Neural cell (in vitro differentiated cells): ENCODE measurements at regions not wholly inside any gene's neighbourhood (a gene's known extent, or its start where the extent isn't known, plus 50 kb on each side); places are given as distances from the start of the nearest gene placed in this dataset.

Experiments used
- H2AFZ ChIP-seq: fragments of 200-600, 300-800 bp; sonication (generic), shearing (Covaris generic); 2 replicates; pipeline ENCODE4 v1.6.0; 2014; ENCODE audit warnings: low read depth, mild to moderate bottlenecking, antibody characterized with exemption, low read length, moderate library complexity
- H3F3A ChIP-seq: fragments of 200-600 bp; shearing (Covaris generic); 2 replicates; pipeline ENCODE4 v1.6.1; 2016; ENCODE audit warnings: mild to moderate bottlenecking, moderate library complexity, mixed read lengths, antibody characterized with exemption, low read length; ENCODE audit not compliant: insufficient read depth, poor library complexity, severe bottlenecking
- H3K27ac ChIP-seq: fragments of 200-600, 300-800 bp; sonication (generic), shearing (Covaris generic); 2 replicates; pipeline ENCODE4 v1.5.1; 2014; ENCODE audit warnings: mild to moderate bottlenecking, low read length, moderate library complexity
- H3K27me3 ChIP-seq: fragments of 300-800, 200-600 bp; sonication (generic), shearing (Covaris generic); 2 replicates; pipeline ENCODE4 v1.6.0; 2014; ENCODE audit warnings: mild to moderate bottlenecking, low read depth, low read length, moderate library complexity; ENCODE audit not compliant: insufficient read depth
- H3K36me3 ChIP-seq: fragments of 300-800, 200-600 bp; sonication (generic), shearing (Covaris generic); 2 replicates; pipeline ENCODE4 v1.5.1; 2014; ENCODE audit warnings: mild to moderate bottlenecking, antibody characterized with exemption, low read length, moderate library complexity; ENCODE audit not compliant: insufficient read depth
- H3K4me2 ChIP-seq: fragments of 300-800, 200-600 bp; sonication (generic), shearing (Covaris generic); 2 replicates; pipeline ENCODE4 v1.6.0; 2014; ENCODE audit warnings: mild to moderate bottlenecking, low read length
- H3K4me3 ChIP-seq: fragments of 300-800, 200-600 bp; sonication (generic), shearing (Covaris generic); 2 replicates; pipeline ENCODE4 v1.5.1; 2014; ENCODE audit warnings: mild to moderate bottlenecking, low read length, moderate library complexity
- H3K79me2 ChIP-seq: fragments of 200-600 bp; shearing (Covaris generic); replicated peaks from 2 replicates; pipeline ENCODE4 v1.6.0; 2014; ENCODE audit warnings: mild to moderate bottlenecking, low read length, moderate library complexity; ENCODE audit not compliant: insufficient read depth
- H3K9ac ChIP-seq: fragments of 300-800, 200-600 bp; sonication (generic), shearing (Covaris generic); 2 replicates; pipeline ENCODE4 v1.6.1; 2016; ENCODE audit warnings: mild to moderate bottlenecking, low read length, mixed read lengths
- H3K9me2 ChIP-seq: fragments of 200-600 bp; shearing (Covaris generic); 2 replicates; pipeline ENCODE4 v1.6.1; 2016; ENCODE audit warnings: mild to moderate bottlenecking, low read length, mixed read lengths; ENCODE audit not compliant: insufficient read depth
- H3K9me3 ChIP-seq: fragments of 200-600, 300-800 bp; sonication (generic), shearing (Covaris generic); 2 replicates; pipeline ENCODE4 v1.6.1; 2016; ENCODE audit warnings: mild to moderate bottlenecking, mixed run types, low read length, moderate library complexity, mixed read lengths
- H4K20me1 ChIP-seq: fragments of 200-600 bp; shearing (Covaris generic); 2 replicates; pipeline ENCODE4 v1.6.1; 2016; ENCODE audit warnings: mild to moderate bottlenecking, mixed run types; ENCODE audit not compliant: insufficient read depth
- CTCF ChIP-seq: fragments of 450-650 bp; IDR thresholded peaks from 2 replicates; pipeline ENCODE4 v1.5.1; 2014; ENCODE audit warnings: antibody characterized with exemption, mild to moderate bottlenecking, moderate library complexity; ENCODE audit not compliant: poor library complexity, severe bottlenecking
- EP300 ChIP-seq: fragments of 450-650 bp; conservative IDR thresholded peaks from 2 replicates; pipeline ENCODE4 v1.6.1; 2014; ENCODE audit warnings: antibody characterized with exemption, mild to moderate bottlenecking, moderate library complexity; ENCODE audit not compliant: poor library complexity, severe bottlenecking
- EZH2 ChIP-seq: fragments of 200-600, 300-800 bp; shearing (Covaris generic), sonication (generic); IDR thresholded peaks from 2 replicates; pipeline ENCODE4 v1.6.1; 2014; ENCODE audit warnings: antibody characterized with exemption, low read length, borderline replicate concordance, mild to moderate bottlenecking; ENCODE audit not compliant: insufficient read depth, poor library complexity, severe bottlenecking
- MXI1 ChIP-seq: fragments of 450-650 bp; conservative IDR thresholded peaks from 2 replicates; pipeline ENCODE4 v1.6.1; 2014; ENCODE audit warnings: antibody characterized with exemption, mild to moderate bottlenecking; ENCODE audit not compliant: poor library complexity, severe bottlenecking
- POLR2AphosphoS5 ChIP-seq: IDR thresholded peaks from 2 replicates; pipeline ENCODE4 v1.6.1; 2012
- RAD21 ChIP-seq: fragments of 450-650 bp; conservative IDR thresholded peaks from 2 replicates; pipeline ENCODE4 v1.6.1; 2014; ENCODE audit warnings: antibody characterized with exemption, mild to moderate bottlenecking, moderate library complexity
- REST ChIP-seq: IDR thresholded peaks from 2 replicates; pipeline ENCODE4 v1.6.1; 2012; ENCODE audit warnings: borderline replicate concordance
- SMC3 ChIP-seq: fragments of 450-650 bp; conservative IDR thresholded peaks from 2 replicates; pipeline ENCODE4 v1.6.1; 2014; ENCODE audit warnings: antibody characterized with exemption, mild to moderate bottlenecking, moderate library complexity; ENCODE audit not compliant: poor library complexity
- TAF1 ChIP-seq: IDR thresholded peaks from 2 replicates; pipeline ENCODE4 v1.6.1; 2012; ENCODE audit warnings: low read depth

GRCh38 chr15:69604072-69604411, 151.4 kb downstream of the RPLP1 start:
- Histone ChIP-seq H3K9ac (no peak overlapping the region), H3F3A (no peaks in the 10 kb centered on the region), H3K9me2 (no peaks in the 10 kb centered on the region), H3K9me3 (no peaks in the 10 kb centered on the region), H3K4me2 (no peak overlapping the region), H3K4me3 (no peak overlapping the region), H4K20me1 (no peaks in the 10 kb centered on the region), H3K79me2 (no peaks in the 10 kb centered on the region), H3K36me3 (no peaks in the 10 kb centered on the region), H3K27ac (no peak overlapping the region), H2AFZ (no peak overlapping the region), H3K27me3 (no peaks in the 10 kb centered on the region)
- TF ChIP-seq EZH2 (no peak), SMC3 (peak; percentile 35), RAD21 (peak; percentile 44), POLR2AphosphoS5 (no peak), TAF1 (no peak), EP300 (no peak), CTCF (peak; percentile 39), MXI1 (no peak), REST (no peak)

GRCh38 chr15:69606144-69606543, 153.5 kb downstream of the RPLP1 start:
- no peaks in the 10 kb centered on the region for H4K20me1 ChIP-seq
- H3K4me2 ChIP-seq = no peak overlapping the region
- TF ChIP-seq REST = no peak
- no peaks in the 10 kb centered on the region for H3K79me2 ChIP-seq
- no peaks in the 10 kb centered on the region for H3K9me3 ChIP-seq
- H3K9me2 ChIP-seq = no peaks in the 10 kb centered on the region
- H3K36me3 ChIP-seq = no peaks in the 10 kb centered on the region
- H2AFZ ChIP-seq = no peak overlapping the region
- H3K27me3 ChIP-seq = no peaks in the 10 kb centered on the region
- no peak overlapping the region for H3K9ac ChIP-seq
- H3K4me3 ChIP-seq = no peak overlapping the region
- no peak overlapping the region for H3K27ac ChIP-seq
- H3F3A ChIP-seq = no peaks in the 10 kb centered on the region
